IMR-90 (cell line): ENCODE measurements at regions not wholly inside any gene's neighbourhood (a gene's known extent, or its start where the extent isn't known, plus 50 kb on each side); places are given as distances from the start of the nearest gene placed in this dataset.

Experiments
- ATAC-seq: fragments of 200-7000 bp; cut with Tn5 transposase; 2 replicates; pipeline ENCODE4 v1.9.1; 2020; ENCODE audit warnings: low read depth, mild to moderate bottlenecking, moderate library complexity
- BruUV-seq: library from RNA; stranded (reverse); fragments of 400-500 nt; replicated peaks from 2 replicates; lab custom pipeline; 2021; lab: Mats Ljungman, UMichigan
- CTCF ChIA-PET: fragments of 300-600 bp; formaldehyde crosslinking; extraction: SDS; loops from one replicate; lab custom pipeline; 2021; ENCODE audit warnings: antibody characterized with exemption; lab: Yijun Ruan, JAX
- POLR2A ChIA-PET: fragments of 300-600 bp; sonication (Branson Sonifier 250); formaldehyde crosslinking; loops from one replicate; lab custom pipeline; 2022; ENCODE audit warnings: antibody characterized with exemption; ENCODE audit not compliant: unreplicated experiment; lab: Charles Lee
- DNase-seq: peaks from one replicate; pipeline ENCODE4 v3.0.0; 2013
- H2AFZ ChIP-seq: replicated peaks from 2 replicates; pipeline ENCODE3; 2013; ENCODE audit warnings: low read length, mild to moderate bottlenecking; ENCODE audit not compliant: poor library complexity
- H2AK5ac ChIP-seq: 2 replicates; pipeline ENCODE4 v1.6.1; 2013; ENCODE audit warnings: low read depth, low read length, inconsistent platforms
- H2AK9ac ChIP-seq: replicated peaks from 2 replicates; pipeline ENCODE3; 2013; ENCODE audit warnings: mild to moderate bottlenecking, low read depth, low read length, moderate library complexity; ENCODE audit not compliant: poor library complexity
- H2BK120ac ChIP-seq: 2 replicates; pipeline ENCODE4 v1.6.1; 2013; ENCODE audit warnings: low read depth, low read length, inconsistent platforms
- H2BK15ac ChIP-seq: 3 replicates; pipeline ENCODE4 v1.6.1; 2013; ENCODE audit warnings: low read depth, low read length, inconsistent platforms
- H2BK20ac ChIP-seq: 2 replicates; pipeline ENCODE4 v1.6.1; 2013; ENCODE audit warnings: low read depth, mild to moderate bottlenecking, inconsistent platforms, low read length, moderate library complexity
- H2BK5ac ChIP-seq: 2 replicates; pipeline ENCODE4 v1.6.1; 2013; ENCODE audit warnings: mild to moderate bottlenecking, low read depth, low read length, inconsistent platforms; ENCODE audit not compliant: poor library complexity, severe bottlenecking
- H3K14ac ChIP-seq: replicated peaks from 2 replicates; pipeline ENCODE4 v1.6.1; 2013; ENCODE audit warnings: low read depth, low read length, inconsistent platforms
- H3K18ac ChIP-seq: 2 replicates; pipeline ENCODE4 v1.6.1; 2013; ENCODE audit warnings: low read depth, low read length, control low read depth
- H3K23ac ChIP-seq: 2 replicates; pipeline ENCODE4 v1.6.1; 2013; ENCODE audit warnings: low read depth, low read length, inconsistent platforms
- H3K27ac ChIP-seq: 2 replicates; pipeline ENCODE4 v1.5.1; 2013; ENCODE audit warnings: mild to moderate bottlenecking, control low read depth, low read length; ENCODE audit not compliant: insufficient read depth
- H3K27me3 ChIP-seq: 2 replicates; pipeline ENCODE4 v1.6.1; 2013; ENCODE audit warnings: low read length; ENCODE audit not compliant: control insufficient read depth, insufficient read depth
- H3K36me3 ChIP-seq: 2 replicates; pipeline ENCODE4 v1.6.1; 2013; ENCODE audit warnings: low read length, mixed read lengths; ENCODE audit not compliant: control insufficient read depth, insufficient read depth
- H3K4ac ChIP-seq: 2 replicates; pipeline ENCODE4 v1.6.1; 2013; ENCODE audit warnings: low read depth, low read length, inconsistent platforms
- H3K4me1 ChIP-seq: 2 replicates; pipeline ENCODE4 v1.6.1; 2013; ENCODE audit warnings: low read length, mixed read lengths; ENCODE audit not compliant: control insufficient read depth, insufficient read depth
- H3K4me2 ChIP-seq: 2 replicates; pipeline ENCODE4 v1.6.1; 2013; ENCODE audit warnings: low read depth, mild to moderate bottlenecking, control low read depth, low read length, moderate library complexity
- H3K4me3 ChIP-seq: 2 replicates; pipeline ENCODE4 v1.5.1; 2013; ENCODE audit warnings: low read depth, mild to moderate bottlenecking, control low read depth, low read length, moderate library complexity; ENCODE audit not compliant: insufficient read depth
- H3K56ac ChIP-seq: 2 replicates; pipeline ENCODE4 v1.6.1; 2013; ENCODE audit warnings: low read length, inconsistent platforms; ENCODE audit not compliant: insufficient read depth; ENCODE audit errors: extremely low read depth
- H3K79me1 ChIP-seq, 2 experiments: 2 replicates each; pipeline ENCODE4 v1.6.1; 2013; ENCODE audit warnings: low read length in 2 of 2, inconsistent platforms in 1 of 2, low read depth in 1 of 2
- H3K9ac ChIP-seq: 2 replicates; pipeline ENCODE4 v1.6.1; 2013; ENCODE audit warnings: low read depth, low read length, control low read depth
- H3K9me1 ChIP-seq: 2 replicates; pipeline ENCODE4 v1.6.1; 2013; ENCODE audit warnings: low read length, inconsistent platforms; ENCODE audit not compliant: insufficient read depth
- H3K9me3 ChIP-seq: 2 replicates; pipeline ENCODE4 v1.6.1; 2013; ENCODE audit warnings: low read length; ENCODE audit not compliant: control insufficient read depth, insufficient read depth
- H4K20me1 ChIP-seq: 2 replicates; pipeline ENCODE4 v1.6.1; 2013; ENCODE audit warnings: low read length, inconsistent platforms; ENCODE audit not compliant: insufficient read depth
- H4K5ac ChIP-seq: 2 replicates; pipeline ENCODE4 v1.6.1; 2013; ENCODE audit warnings: mild to moderate bottlenecking, low read depth, low read length, control low read depth
- H4K8ac ChIP-seq, 2 experiments: 2 replicates each; pipeline ENCODE4 v1.6.1; 2013; ENCODE audit warnings: low read depth in 2 of 2, low read length in 2 of 2, control low read depth in 1 of 2, inconsistent platforms in 1 of 2
- H4K91ac ChIP-seq: 2 replicates; pipeline ENCODE4 v1.6.1; 2013; ENCODE audit warnings: low read depth, low read length, inconsistent platforms; ENCODE audit not compliant: insufficient read depth
- POLR2A ChIP-seq: IDR thresholded peaks from 2 replicates; pipeline ENCODE4 v1.6.1; 2012; ENCODE audit warnings: mild to moderate bottlenecking, low read depth, low read length
- SMC3 ChIP-seq: fragments of 150-350 bp; IDR thresholded peaks from 2 replicates; pipeline ENCODE4 v1.6.1; 2016; ENCODE audit warnings: low read depth, mild to moderate bottlenecking, antibody characterized with exemption, low read length, moderate library complexity
- WGBS, 2 experiments: methylation state at CpG; one replicate each; pipeline versions ENCODE4 v1.1.5 to v1.1.7; 2013; ENCODE audit warnings: missing lambda C conversion rate in 2 of 2; ENCODE audit not compliant: insufficient read length in 1 of 2; ENCODE audit errors: extremely low coverage in 2 of 2; 5-methylcytosine and 5-hydroxymethylcytosine counted together
- dilution Hi-C: fragments of 300-500 bp; cut with HindIII; formaldehyde crosslinking; loops from one replicate; pipeline ENCODE4 v1.14.3; 2018; ENCODE audit warnings: low sequenced_read_pairs; ENCODE audit not compliant: unreplicated experiment
- in situ Hi-C: fragments of 300-500 bp; cut with MboI; formaldehyde crosslinking; loops from 3 replicates; pipeline ENCODE4 v1.14.3; 2019; ENCODE audit warnings: low sequenced_read_pairs, inconsistent platforms, mixed read lengths
- intact Hi-C: fragments of 100-400 bp; cut with micrococcal nuclease; formaldehyde crosslinking; loops from 2 replicates; pipeline ENCODE4 v1.10.0; 2022
- TF ChIP-seq, protein P1 (sequence below): fragments of 150-350 bp; IDR thresholded peaks from 2 replicates; pipeline ENCODE4 v1.6.1; 2016; ENCODE audit warnings: low read depth, mild to moderate bottlenecking, low read length, moderate library complexity, borderline replicate concordance
- TF ChIP-seq, protein P2 (sequence below): conservative IDR thresholded peaks from 2 replicates; pipeline ENCODE4 v1.5.1; 2012; ENCODE audit warnings: mild to moderate bottlenecking, low read depth, low read length, improper control_type of control experiment

DNA sequence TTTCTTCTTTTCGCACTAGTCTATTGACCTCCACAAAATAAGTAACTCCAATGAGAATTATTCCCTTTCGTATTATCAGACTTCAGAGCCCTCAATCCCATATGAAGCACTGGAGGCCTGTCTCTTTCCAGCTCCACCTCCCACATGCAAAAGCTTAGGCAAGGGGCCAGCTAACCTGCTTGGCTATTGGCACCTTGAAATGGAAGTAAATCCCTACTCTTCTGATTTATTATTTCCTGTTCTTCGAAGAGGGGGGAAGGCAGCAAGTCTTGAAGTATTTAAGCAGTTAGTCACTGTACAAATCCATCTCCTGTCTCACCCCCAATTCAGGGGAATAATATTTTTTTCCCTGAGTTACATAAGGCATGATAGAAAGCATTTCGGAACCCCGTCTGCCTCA, 577.8 kb downstream of the MAFB start:
- ATAC-seq = no peak
- WGBS, 2 experiments = 61% methylated on average over 2 of the region's 5 CpGs; no CpG with 5 or more reads in 1 of the 2 experiments
- POLR2A ChIA-PET = no interaction called here

More for the DNA sequence above, 577.8 kb downstream of the MAFB start:
- Histone ChIP-seq H2AK5ac (no peak overlapping the region), H3K4me3 (no peak overlapping the region), H3K14ac (no peak overlapping the region), H4K8ac (no peak overlapping the region), H3K9me3 (no peaks in the 10 kb centered on the region), H3K4me1 (no peaks in the 10 kb centered on the region), H4K91ac (no peak overlapping the region), H2BK5ac (no peak overlapping the region), H4K20me1 (no peaks in the 10 kb centered on the region), H2AFZ (no peak overlapping the region), H4K5ac (no peak overlapping the region), H3K9me1 (no peaks in the 10 kb centered on the region), H3K9ac (no peak overlapping the region), H3K79me1 (no peaks in the 10 kb centered on the region), H2BK120ac (no peak overlapping the region), H3K36me3 (no peaks in the 10 kb centered on the region), H3K4ac (no peak overlapping the region), H2BK15ac (no peak overlapping the region), H3K18ac (no peak overlapping the region), H2AK9ac (no peak overlapping the region), H3K23ac (no peak overlapping the region), H3K27ac (no peak overlapping the region), H3K27me3 (no peaks in the 10 kb centered on the region), H3K56ac (no peak overlapping the region), H2BK20ac (no peak overlapping the region), H3K4me2 (no peak overlapping the region)
- TF ChIP-seq SMC3 (no peak), POLR2A (no peak)
- TF ChIP-seq, protein P1, sequence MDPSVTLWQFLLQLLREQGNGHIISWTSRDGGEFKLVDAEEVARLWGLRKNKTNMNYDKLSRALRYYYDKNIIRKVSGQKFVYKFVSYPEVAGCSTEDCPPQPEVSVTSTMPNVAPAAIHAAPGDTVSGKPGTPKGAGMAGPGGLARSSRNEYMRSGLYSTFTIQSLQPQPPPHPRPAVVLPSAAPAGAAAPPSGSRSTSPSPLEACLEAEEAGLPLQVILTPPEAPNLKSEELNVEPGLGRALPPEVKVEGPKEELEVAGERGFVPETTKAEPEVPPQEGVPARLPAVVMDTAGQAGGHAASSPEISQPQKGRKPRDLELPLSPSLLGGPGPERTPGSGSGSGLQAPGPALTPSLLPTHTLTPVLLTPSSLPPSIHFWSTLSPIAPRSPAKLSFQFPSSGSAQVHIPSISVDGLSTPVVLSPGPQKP = no peak
- TF ChIP-seq, protein P2, sequence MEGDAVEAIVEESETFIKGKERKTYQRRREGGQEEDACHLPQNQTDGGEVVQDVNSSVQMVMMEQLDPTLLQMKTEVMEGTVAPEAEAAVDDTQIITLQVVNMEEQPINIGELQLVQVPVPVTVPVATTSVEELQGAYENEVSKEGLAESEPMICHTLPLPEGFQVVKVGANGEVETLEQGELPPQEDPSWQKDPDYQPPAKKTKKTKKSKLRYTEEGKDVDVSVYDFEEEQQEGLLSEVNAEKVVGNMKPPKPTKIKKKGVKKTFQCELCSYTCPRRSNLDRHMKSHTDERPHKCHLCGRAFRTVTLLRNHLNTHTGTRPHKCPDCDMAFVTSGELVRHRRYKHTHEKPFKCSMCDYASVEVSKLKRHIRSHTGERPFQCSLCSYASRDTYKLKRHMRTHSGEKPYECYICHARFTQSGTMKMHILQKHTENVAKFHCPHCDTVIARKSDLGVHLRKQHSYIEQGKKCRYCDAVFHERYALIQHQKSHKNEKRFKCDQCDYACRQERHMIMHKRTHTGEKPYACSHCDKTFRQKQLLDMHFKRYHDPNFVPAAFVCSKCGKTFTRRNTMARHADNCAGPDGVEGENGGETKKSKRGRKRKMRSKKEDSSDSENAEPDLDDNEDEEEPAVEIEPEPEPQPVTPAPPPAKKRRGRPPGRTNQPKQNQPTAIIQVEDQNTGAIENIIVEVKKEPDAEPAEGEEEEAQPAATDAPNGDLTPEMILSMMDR = no peak
- intact Hi-C loops = no loop called here
- BruUV-seq = no TSS peak
- CTCF ChIA-PET = no interaction called here
- dilution Hi-C loops = no loop called here
- DNase-seq = no peak
- in situ Hi-C loops = no loop called here
